Stimulated activated CD4-positive, alpha-beta T cell treated with anti-CD3 and anti-CD28 coated beads, Interleukin-15, amount 100 ng/mL, for 48 hours (primary cell): ENCODE measurements at regions not wholly inside any gene's neighbourhood (a gene's known extent, or its start where the extent isn't known, plus 50 kb on each side); places are given as distances from the start of the nearest gene placed in this dataset.

ENCODE experiments used
- DNase-seq, 2 donors: peaks; one replicate each; pipeline ENCODE4 v3.0.0-alpha.2; 2020; ENCODE audit warnings: low read depth in 2 of 2

DNA sequence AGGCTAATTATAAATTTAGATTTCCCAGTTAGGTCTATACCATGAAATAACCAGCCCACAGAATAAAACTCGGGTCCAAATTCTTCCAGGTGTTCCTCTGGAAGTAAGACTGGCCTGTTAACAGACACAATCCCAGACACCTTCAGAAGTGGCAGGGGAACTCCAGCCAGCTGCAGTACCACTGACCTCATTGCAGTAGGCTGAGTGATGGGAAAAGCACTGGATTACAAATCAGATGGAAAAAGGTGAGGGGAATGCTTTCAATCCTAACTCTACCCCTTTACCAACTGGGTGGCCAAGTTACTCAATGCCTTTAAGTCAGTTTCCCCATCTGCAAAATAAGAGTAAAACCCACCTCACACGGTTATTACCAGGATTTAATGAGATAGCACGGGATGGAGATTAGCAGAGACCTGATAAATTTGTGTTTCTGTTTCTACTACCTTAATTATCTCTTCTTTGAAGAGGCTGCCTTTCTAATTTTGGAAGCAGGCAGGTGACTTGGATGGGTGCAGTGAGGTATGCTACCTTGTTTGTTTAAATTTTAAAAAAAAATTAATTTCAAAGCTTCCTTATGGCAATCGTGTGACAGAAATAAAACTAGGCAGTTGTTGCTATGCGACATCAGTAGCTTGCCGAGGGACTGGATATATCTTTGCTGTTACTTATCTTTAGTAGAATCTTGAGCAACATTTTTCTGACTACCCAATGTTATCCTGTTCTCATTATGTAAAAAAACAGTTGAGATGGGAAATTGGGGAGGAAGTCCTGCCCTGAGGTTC lies 167.3 kb upstream of the GRIN2B start:
- DNase-seq, result no peak

DNA sequence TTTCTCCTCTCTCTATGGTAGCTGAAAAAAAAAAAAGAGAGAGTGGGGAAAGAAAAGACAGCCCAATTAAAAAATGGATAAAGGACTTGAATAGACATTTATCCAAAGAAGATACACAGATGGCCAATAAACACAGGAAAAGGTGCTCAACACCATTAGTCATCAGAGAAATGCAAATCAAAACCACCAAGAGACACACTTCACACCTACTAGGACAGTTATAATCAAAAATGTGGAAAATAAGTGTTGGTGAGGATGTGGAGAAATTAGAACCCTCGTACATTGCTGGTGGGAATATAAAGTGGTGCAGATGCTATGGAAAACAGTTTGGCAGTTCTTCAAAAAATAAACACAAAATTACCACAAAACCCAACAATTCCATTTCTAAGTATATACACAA lies 172.4 kb upstream of the GRIN2B start:
- DNase-seq, result no peak

DNA sequence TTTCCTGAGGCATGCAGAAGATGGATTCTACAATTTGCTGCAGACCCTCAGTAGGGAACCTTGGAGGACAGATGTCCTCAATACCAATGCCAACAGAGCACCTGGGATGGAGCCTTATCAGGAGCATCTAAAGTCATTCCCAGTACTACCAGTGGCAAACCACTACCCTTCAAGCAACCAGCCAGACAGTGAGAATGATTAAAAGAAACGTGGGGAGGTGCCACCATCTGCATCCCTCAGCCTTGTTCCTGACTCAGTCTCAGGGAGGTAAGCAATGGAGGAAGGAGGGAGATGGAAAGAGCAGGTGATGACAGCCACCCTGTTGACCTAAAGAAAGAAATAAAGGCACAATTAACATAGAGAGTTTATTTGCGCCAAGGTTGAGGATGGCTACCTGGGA lies 175.2 kb upstream of the GRIN2B start:
- no peak for DNase-seq

DNA sequence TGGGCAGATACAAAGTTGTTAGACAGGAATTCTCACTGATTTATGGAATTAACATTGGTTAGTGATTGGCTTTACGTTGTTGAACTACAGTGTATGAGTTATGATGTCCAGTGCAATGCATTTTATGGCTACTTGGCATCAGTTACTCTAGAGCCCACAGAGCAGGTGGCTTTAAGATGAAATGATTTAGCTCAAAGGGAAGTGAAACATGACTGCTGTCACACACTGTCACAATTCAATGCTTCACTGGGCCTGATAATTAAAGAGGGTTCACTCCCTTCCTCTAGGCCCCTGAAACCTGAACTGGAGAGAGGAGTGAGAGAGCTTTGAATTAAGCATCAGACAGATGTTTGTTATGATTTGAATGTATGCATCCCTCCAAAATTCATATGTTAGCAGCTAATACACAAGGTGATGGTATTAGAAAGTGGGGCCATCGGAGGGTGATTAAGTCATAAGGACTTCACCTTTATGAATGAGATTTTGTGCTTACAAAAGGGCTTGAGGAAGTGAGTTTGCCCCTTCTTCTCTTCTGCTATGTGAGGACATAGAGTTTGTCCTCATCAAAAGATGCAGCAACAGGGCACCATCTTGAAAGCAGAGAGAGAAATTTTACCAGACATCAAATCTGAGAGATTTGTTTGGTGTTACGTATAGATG lies 175.8 kb upstream of the GRIN2B start:
- DNase-seq, result no peak

DNA sequence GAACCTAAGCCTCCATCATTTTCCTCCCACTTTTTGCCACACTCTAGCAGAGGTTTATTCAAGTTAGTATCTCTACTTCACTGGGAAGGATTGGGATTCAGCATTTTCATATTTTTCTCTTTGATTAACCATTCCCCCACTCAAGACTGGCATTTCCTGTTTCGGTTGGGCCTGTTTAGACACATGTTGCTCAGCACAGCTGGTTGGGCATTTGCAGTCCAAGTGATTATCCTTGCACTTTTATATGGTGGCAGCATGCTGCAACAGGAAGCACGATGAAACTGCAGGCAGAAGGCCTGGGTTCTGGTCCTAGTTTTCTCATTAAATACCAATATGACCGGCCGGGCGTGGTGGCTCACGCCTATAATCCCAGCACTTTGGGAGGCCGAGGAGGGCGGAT lies 182.9 kb upstream of the GRIN2B start:
- DNase-seq, result no peak

GRCh38 chr12:14167005-14167628 lies 185.7 kb upstream of the GRIN2B start:
- peak; percentile 1 to 14 for DNase-seq

- no peak for DNase-seq
These were observed 187.9 kb upstream of the GRIN2B start for GRCh38 chr12:14169281-14169680.

DNA sequence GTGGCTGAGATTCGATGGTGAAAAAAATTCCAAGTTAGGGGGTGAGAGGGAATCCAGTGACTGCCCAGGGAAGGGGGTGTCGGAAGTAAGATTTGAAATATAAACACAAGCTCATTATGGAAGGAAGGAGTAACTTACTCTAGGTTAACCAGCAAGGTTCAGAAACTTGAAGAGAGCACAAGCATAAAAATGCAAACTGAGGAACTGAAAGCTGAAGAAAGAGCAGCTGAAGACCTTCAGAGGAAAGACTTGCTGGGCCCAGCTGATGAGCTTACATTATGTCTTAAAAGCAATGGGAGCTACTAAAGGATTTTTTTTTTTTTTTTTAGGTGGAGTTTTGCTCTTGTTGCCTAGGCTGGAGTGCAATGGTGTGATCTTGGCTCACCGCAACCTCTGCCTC lies 189.7 kb upstream of the GRIN2B start:
- no peak for DNase-seq

GRCh38 chr12:14175206-14175605 lies 190.3 kb upstream of the ATF7IP start:
- DNase-seq, result no peak

DNA sequence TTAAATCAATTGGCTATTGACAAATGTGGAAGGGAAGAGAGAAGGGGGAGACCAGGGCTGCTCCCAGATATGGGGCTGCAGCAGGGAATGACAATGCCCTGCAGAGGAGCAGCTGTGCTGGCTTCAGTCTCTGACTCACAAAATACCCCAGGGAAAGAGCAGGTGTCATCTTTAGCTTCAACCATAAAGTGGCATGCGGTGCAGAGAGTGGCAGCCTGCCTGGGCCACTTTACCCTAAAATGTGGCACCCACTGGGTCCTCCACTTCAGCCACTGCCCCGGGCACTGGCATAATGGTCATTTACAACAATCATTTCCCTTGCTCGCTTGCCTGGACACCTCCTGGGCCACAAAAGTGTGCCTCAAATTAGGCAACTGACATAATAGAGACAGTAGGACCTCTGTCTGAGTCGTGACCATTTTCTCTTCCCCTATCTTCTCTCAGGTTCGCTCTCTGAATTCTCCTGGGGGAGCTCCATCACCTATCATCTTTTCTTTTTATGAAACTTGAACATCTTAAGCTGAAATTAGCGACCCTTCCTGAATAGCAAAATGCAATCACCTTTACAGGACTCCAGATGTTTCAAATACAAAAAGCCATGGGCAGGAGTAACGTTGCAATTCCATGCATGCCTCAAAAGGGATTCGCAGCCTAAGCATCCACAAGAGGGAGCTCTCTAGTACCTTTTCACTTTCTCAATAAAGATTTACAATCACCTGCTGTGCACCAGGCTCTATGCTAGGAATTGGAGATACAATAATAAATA lies 179.9 kb upstream of the ATF7IP start:
- DNase-seq, result peak in 1 of 2 donors; percentile 5

DNA sequence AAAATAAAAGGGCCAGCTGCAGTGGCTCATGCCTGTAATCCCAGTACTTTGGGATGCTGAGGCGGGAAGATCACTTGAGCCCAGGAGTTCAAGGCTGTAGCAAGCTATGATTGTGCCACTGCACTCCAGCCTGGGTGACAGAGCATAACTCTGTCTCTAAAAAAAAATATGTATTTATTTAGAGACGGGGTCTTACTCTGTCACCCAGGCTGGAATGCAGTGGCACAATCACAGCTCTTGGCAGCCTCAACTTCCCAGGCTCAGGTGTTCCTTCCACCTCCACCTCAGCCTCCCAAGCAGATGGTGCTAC lies 179.3 kb upstream of the ATF7IP start:
- DNase-seq, result no peak

DNA sequence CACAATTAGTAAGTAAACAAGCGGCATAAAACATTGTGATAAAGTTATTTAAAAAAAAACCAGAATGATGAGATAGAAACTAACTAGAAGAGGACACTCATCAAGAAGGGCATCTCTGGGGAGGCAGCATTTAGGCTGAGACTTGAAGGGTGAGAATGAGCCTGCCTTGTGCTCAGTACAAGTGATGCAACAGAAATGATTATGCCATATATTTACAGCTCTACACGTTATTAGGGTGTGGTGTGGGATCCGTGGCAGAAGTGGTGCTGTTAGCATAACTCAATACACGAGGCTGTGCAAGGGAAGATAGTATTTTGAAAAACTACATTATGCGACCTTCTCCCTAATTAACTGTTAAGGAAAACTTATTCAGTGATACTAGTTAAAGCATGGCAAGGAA lies 178.5 kb upstream of the ATF7IP start:
- DNase-seq, result no peak

DNA sequence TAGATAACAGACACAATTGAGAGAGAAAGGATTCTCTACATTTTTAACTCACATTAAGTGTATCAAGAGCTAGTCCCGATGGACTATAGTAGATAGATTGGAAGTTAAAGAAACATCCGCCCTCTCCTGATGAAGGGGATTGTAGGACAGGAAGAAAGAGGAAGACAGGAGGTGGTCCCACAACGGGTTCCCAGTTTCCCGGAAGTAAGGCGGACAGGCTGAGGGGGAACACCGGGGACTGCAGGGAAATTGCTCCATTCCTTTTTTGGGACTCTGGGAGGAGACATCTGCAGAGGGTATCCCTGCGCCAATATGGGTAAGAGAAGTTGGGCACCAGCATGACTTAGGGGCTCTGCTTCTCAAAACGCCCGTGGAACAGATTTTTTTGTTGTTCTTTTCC lies 177.5 kb upstream of the ATF7IP start:
- DNase-seq, result no peak

DNA sequence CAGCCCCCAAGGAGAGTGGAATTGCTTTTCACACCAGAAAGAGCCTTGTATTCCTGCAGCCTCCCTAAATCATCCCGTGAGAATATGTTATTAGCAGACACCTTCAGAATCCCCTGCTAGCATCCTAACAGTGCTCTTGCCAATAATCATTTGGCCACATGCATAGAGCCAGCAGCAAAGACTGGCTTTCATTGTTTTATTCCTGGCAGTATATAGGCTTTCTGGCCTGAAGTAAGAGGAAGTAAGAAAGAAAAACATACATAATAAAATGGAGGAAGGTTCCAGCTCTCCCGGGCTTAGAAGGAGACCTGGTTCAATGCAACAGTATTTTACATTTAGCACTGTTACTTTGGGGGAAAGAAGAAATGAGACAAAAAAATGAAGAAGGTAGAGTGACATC lies 176.7 kb upstream of the ATF7IP start:
- no peak for DNase-seq

DNA sequence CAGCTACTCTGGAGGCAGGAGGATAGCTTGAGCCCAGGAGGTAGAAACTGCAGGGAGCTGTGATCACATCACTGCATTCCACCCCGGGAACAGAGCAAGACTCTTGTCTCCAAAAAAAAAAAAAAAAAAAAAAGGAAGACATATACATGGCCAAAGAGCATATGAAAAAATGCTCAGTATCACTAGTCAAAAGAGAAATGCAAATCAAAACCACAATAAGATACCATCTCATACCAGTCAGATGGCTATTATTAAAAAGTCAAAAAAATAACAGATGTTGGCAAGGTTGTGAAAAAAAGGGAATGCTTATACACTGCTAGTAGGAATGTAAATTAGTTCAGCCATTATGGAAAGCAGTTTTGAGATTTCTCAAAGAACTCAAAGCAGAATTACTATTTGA lies 174.8 kb upstream of the ATF7IP start:
- DNase-seq, result no peak

GRCh38 chr12:14191612-14192011 lies 173.9 kb upstream of the ATF7IP start:
- DNase-seq, result no peak

- no peak for DNase-seq
These were observed 171.8 kb upstream of the ATF7IP start for GRCh38 chr12:14193639-14194038.

DNA sequence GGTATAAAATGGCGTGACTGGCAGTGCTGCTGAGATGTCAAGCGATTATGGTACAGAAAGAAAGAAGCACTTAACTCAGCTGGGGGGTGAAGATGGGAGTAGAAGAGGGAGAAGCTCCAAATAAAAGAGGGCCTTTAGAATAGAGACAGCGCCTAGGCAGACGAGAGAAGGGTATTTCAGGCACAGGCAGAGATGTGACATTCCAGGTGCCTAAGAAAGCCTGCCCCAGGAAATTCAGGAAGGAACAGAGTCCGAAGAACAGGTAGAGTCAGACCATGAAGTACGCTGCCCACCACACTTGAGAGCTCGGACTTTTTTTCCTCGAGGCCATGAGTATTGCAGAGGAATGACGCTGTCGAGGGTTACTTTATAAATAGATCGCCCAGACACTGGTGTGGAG lies 170.9 kb upstream of the ATF7IP start:
- no peak for DNase-seq

- DNase-seq, result no peak
These were observed 165.9 kb upstream of the ATF7IP start for GRCh38 chr12:14199455-14200198.

DNA sequence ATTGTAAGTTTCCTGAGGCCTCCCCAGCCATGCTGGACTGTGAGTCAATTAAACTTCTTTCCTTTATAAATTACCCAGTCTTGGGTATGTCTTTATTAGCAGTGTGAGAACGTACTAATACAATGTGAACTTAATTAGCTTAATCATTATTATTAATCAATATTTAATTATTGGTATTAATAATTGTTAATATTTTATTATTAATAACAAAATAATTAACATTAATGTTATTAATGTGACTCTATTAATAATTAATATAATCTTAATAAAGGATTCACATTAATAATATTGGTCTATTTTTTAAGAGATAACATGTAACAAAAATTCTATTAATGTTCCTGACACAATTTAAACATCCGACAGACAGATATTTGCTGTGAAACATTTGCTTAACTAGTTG lies 164.9 kb upstream of the ATF7IP start:
- DNase-seq, result no peak

DNA sequence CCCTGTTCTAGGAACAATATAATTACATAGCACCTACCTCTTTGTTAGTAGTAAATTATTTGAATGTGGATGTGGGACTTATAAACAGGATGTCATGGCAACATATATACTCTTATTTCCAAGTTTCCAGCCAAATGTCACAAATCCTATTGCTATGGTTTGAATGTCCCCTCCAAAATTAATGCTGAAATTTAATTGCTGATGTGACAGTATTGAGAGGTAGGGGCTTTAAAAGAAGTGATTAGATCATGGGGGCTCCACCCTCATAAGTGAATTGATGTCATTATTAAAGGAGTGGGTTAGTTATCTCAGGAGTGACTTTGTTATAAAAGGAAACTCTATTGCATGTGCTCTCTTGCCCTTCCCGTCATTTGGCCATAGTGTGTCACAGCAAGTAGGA lies 164.2 kb upstream of the ATF7IP start:
- DNase-seq, result no peak
